NT2/D1 (cell line): ENCODE measurements at regions not wholly inside any gene's neighbourhood (a gene's known extent, or its start where the extent isn't known, plus 50 kb on each side); places are given as distances from the start of the nearest gene placed in this dataset.

Source experiments
- YY1 ChIP-seq: IDR thresholded peaks from 2 replicates; pipeline ENCODE4 v1.6.1; 2011; ENCODE audit not compliant: insufficient read length, insufficient read depth
- ZNF274 ChIP-seq: IDR thresholded peaks from 2 replicates; pipeline ENCODE4 v1.6.1; 2011; ENCODE audit warnings: mild to moderate bottlenecking, low read depth, low read length

GRCh38 chr11:115751243-115752015 is 247.2 kb upstream of the CADM1 start:
- TF ChIP-seq ZNF274, result no peak
- TF ChIP-seq YY1, result no peak
